Suprapubic skin (tissue), 4 donors: ENCODE measurements at regions not wholly inside any gene's neighbourhood (a gene's known extent, or its start where the extent isn't known, plus 50 kb on each side); places are given as distances from the start of the nearest gene placed in this dataset.

Experiments
- DNase-seq, 2 donors: peaks; one replicate each; pipeline ENCODE4 v3.0.0-alpha.2; 2019; ENCODE audit warnings: low spot score in 2 of 2
- H3K27ac ChIP-seq: fragments of 200-600 bp; sonication (generic); one replicate; pipeline ENCODE4 v1.5.1; 2019
- H3K27me3 ChIP-seq: fragments of 200-600 bp; sonication (generic); one replicate; pipeline ENCODE4 v1.5.1; 2019
- H3K36me3 ChIP-seq: fragments of 200-600 bp; sonication (generic); one replicate; pipeline ENCODE4 v1.5.1; 2019
- H3K4me1 ChIP-seq: fragments of 200-600 bp; sonication (generic); one replicate; pipeline ENCODE4 v1.5.1; 2019
- H3K4me3 ChIP-seq: fragments of 200-600 bp; sonication (generic); one replicate; pipeline ENCODE4 v1.5.1; 2019; ENCODE audit warnings: mild to moderate bottlenecking
- H3K9me3 ChIP-seq: fragments of 200-600 bp; sonication (generic); one replicate; pipeline ENCODE4 v1.5.1; 2019
- CTCF ChIP-seq, 2 donors: fragments of 200-600 bp in 1 of 2; fragments of 450-650 bp in 1 of 2; sonication (generic) in 1 of 2; IDR thresholded peaks; one replicate each; pipeline ENCODE4 v1.5.1; 2016 to 2019; ENCODE audit warnings: antibody characterized with exemption in 2 of 2, mild to moderate bottlenecking in 1 of 2, moderate library complexity in 1 of 2
- EP300 ChIP-seq: sonication (generic); formaldehyde crosslinking; IDR thresholded peaks from one replicate; pipeline ENCODE4 v1.6.1; 2017; ENCODE audit warnings: antibody characterized with exemption
- POLR2A ChIP-seq, 2 donors: fragments of 450-650 bp; IDR thresholded peaks; one replicate each; pipeline ENCODE4 v1.6.1; 2017; ENCODE audit warnings: antibody characterized with exemption in 2 of 2, mild to moderate bottlenecking in 2 of 2, moderate library complexity in 2 of 2
- POLR2AphosphoS5 ChIP-seq, 3 donors: sonication (generic); formaldehyde crosslinking; IDR thresholded peaks; one replicate each; pipeline ENCODE4 v1.6.1; 2017; ENCODE audit warnings: antibody characterized with exemption in 3 of 3
- WGBS: methylation state at CpG from one replicate; pipeline ENCODE4 v1.1.5; 2018; 5-methylcytosine and 5-hydroxymethylcytosine counted together

- H3K27me3 ChIP-seq = no peaks in the 10 kb centered on the region
- no peak for TF ChIP-seq EP300
- no peak for TF ChIP-seq POLR2AphosphoS5 (IDR thresholded peaks at IDR 0.05)
- TF ChIP-seq POLR2A (IDR thresholded peaks at IDR 0.05) = no peak
- TF ChIP-seq CTCF (IDR thresholded peaks at IDR 0.05) = no peak
- WGBS = 83% methylated on average over 14 of the region's 14 CpGs
- H3K4me3 ChIP-seq = no peak overlapping the region
- H3K27ac ChIP-seq = no peak overlapping the region
- H3K4me1 ChIP-seq = no peaks in the 10 kb centered on the region
- no peaks in the 10 kb centered on the region for H3K36me3 ChIP-seq
- H3K9me3 ChIP-seq = peaks cover 10% of the 10 kb centered on the region
- DNase-seq = no peak
Measured at GRCh38 chr1:104932949-104933679, 1183.4 kb downstream of the AMY1C start.

- Histone ChIP-seq H3K4me3 (no peak overlapping the region), H3K4me1 (no peaks in the 10 kb centered on the region), H3K36me3 (no peaks in the 10 kb centered on the region), H3K9me3 (peaks cover 10% of the 10 kb centered on the region), H3K27ac (no peak overlapping the region), H3K27me3 (no peaks in the 10 kb centered on the region)
- DNase-seq = no peak
- TF ChIP-seq CTCF (IDR thresholded peaks at IDR 0.05) (no peak), POLR2A (IDR thresholded peaks at IDR 0.05) (no peak), POLR2AphosphoS5 (IDR thresholded peaks at IDR 0.05) (no peak), EP300 (no peak)
- 90% methylated on average over 5 of the region's 9 CpGs for WGBS
Measured at GRCh38 chr1:104933846-104934245, 1184.1 kb downstream of the AMY1C start.

- 44% methylated on average over 2 of the region's 2 CpGs for WGBS
- no peaks in the 10 kb centered on the region for H3K4me1 ChIP-seq
- no peaks in the 10 kb centered on the region for H3K27me3 ChIP-seq
- TF ChIP-seq EP300 (no peak), POLR2AphosphoS5 (IDR thresholded peaks at IDR 0.05) (no peak), POLR2A (IDR thresholded peaks at IDR 0.05) (no peak), CTCF (IDR thresholded peaks at IDR 0.05) (no peak)
- H3K27ac ChIP-seq = no peak overlapping the region
- DNase-seq = no peak
- no peak overlapping the region for H3K4me3 ChIP-seq
- no peaks in the 10 kb centered on the region for H3K36me3 ChIP-seq
- H3K9me3 ChIP-seq = peaks cover 10% of the 10 kb centered on the region
Measured at GRCh38 chr1:104945406-104945805, 1195.7 kb downstream of the AMY1C start.

GRCh38 chr1:104946558-104947210 lies 1197.0 kb downstream of the AMY1C start:
- H3K4me3 ChIP-seq = no peak overlapping the region
- TF ChIP-seq POLR2AphosphoS5 (IDR thresholded peaks at IDR 0.05) (no peak), EP300 (no peak), CTCF (IDR thresholded peaks at IDR 0.05) (no peak)
- H3K4me1 ChIP-seq = no peaks in the 10 kb centered on the region
- H3K27ac ChIP-seq = no peak overlapping the region
- H3K9me3 ChIP-seq = peaks cover 10% of the 10 kb centered on the region
- H3K27me3 ChIP-seq = no peaks in the 10 kb centered on the region
- 72% methylated on average over 4 of the region's 4 CpGs for WGBS
- H3K36me3 ChIP-seq = no peaks in the 10 kb centered on the region
- DNase-seq = no peak

GRCh38 chr1:104953555-104953954 lies 1203.9 kb downstream of the AMY1C start:
- Histone ChIP-seq H3K4me3 (no peak overlapping the region), H3K4me1 (no peaks in the 10 kb centered on the region), H3K36me3 (no peaks in the 10 kb centered on the region), H3K27ac (no peak overlapping the region), H3K27me3 (no peaks in the 10 kb centered on the region), H3K9me3 (peaks cover 6% of the 10 kb centered on the region)
- TF ChIP-seq POLR2AphosphoS5 (IDR thresholded peaks at IDR 0.05) (no peak), CTCF (IDR thresholded peaks at IDR 0.05) (no peak), POLR2A (IDR thresholded peaks at IDR 0.05) (no peak)
- no peak for DNase-seq
- WGBS = 38% methylated on average over 3 of the region's 3 CpGs
